GM19324 (cell line): ENCODE measurements at regions not wholly inside any gene's neighbourhood (a gene's known extent, or its start where the extent isn't known, plus 50 kb on each side); places are given as distances from the start of the nearest gene placed in this dataset.

Experiments used
- ATAC-seq: cut with Tn5 transposase; IDR thresholded peaks from one replicate; pipeline ENCODE4 v1.9.1; 2021; ENCODE audit warnings: mild to moderate bottlenecking, moderate library complexity; ENCODE audit not compliant: unreplicated experiment, low FRiP score

DNA sequence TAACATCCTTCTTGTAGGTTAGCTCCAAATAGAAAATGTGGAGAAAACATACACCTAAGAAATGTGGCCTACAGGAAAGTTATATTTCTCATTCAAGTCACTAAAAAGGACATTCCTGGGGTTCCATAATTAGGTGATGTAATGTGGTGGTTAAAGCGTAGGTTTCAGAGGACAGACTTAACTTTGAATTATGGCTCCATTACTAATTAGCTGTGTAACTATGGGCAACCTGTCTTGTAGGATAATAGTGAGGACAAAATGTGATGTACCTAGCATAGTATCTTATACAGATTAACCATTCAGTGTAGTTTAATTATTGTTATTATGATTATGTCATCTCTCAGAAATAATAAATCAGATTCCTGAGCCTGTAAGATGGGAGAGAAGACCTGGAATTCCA, 602.5 kb downstream of the TSN start:
- no peak for ATAC-seq

DNA sequence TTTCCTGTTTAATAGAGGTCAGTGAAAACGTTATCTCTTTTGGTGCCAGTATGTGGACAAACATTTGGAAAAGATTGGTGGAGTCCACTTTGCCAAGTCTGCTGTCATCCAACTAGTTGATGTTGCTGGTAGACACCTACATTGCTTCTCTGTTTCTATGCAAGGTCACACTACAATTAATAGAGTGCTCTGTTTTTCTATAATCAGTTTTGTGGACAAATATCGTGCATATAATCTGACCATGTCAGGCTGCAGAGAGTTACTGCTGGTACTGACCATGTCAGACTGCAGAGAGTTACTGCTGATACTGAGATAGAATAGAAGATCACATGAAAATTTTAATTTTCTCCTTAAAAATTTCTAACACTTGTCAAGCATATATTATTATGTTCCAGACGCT, 603.3 kb downstream of the TSN start:
- ATAC-seq, result no peak

DNA sequence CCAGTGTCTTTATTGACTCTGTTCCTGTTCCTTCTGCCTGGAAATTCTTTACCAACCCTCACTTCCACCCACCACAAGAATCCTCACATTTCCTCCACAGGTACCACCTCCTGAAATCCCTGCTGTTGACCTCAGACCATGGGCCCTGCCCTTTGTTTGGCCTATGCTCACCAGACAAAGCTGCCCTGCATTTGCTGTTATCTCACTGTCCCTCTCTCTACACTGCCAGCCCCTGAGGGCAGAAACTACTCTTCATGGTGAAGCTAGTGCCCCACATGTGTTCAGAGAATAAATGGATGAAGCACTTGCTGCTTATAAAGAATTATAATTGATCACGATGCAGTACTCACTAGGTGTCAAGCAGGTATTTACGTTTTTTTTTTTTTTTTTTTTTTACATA, 608.4 kb downstream of the TSN start:
- no peak for ATAC-seq

DNA sequence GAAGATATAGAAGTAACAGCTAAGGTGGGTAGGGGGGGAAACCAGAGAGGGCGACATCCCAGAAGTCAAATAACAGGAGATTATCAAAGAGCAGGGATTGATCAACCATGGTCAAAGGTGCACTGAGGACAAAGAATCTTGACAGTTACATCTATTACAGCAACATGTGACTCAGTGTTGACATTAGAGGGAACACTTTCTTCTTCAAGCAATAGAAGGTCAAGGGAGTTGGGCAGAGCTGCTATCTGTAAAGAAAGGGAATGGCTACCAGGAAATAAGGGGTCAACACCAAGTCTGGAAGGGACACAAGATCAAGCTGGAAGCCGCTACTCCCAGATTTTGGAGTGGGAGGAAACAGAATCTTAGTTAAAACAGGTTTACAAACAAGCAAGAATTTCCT, 611.0 kb downstream of the TSN start:
- no peak for ATAC-seq

DNA sequence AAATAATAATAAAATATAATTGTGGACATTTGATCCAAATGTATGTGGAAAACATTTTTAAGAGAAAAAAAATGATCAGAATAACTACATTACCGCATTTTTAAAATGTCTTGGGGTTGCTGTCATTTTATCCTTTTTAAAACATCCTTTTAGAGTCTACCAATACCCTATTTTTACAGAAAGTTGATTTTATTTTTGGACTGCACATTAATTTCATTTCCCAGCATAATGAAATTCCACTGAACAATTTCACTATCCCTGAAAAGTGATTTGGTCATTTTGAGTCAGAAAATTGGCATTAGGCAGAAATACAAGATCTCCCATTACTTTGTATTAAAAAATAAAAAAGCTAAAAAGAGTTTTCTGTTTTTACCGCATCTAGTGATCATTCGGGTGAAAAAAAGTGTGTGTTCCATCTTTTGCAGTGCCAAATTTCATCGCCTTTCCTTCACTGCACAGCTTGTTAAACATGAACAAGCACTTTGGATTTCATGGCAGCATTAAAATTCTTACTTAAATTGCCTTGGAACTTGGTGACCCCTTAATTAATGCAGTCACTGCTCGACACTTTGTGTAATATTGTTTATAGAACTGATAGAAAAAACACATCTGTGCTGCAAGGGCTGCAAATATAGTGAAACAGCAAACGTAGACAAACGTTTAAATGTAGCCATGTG, 611.7 kb downstream of the TSN start:
- no peak for ATAC-seq

DNA sequence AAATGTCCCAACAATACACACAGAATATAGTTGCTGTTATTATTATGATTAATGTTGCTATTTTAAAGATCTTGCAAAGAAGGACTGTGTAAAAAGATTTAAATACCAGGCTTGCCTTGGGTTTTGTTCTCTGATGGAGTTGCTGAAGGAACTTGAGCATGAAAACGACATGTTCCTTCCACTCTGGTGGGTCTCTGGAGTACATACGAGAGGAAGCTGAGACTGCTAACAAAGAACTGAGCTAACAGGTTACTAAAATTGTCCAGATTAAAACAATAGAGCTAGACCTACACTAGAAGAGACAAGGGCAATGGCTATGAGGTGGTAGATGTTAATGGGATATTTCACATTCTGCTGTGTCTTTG, 612.2 kb downstream of the TSN start:
- no peak for ATAC-seq

DNA sequence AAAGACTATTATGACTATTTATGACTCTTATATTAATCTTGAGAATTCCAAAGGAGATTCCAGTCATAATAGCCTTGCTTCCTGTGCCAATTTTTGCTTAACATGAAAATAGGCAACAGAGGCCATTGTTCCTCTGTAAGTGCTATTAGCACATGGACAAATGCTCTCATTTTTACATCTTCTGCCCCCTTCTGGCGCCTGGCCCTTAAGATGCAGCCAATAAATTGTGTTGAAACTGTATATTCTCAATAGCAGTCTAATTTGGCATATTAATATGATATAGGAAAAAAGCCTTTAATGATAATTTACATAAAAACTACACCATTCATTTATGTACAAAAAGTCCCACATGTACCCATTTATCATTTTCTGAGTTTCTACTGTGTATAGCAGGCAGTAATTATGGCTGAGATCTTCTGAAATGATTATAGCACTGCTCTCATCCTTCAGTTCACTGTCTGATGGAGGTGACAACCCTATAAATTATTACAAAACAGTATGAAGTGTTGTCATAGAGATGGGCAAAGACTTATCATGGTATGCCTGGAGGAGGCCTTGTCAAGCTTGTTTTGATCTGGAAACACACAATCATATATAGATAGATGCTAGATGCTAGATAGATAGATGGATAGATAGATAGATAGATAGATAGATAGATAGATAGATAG, 613.3 kb downstream of the TSN start:
- no peak for ATAC-seq

DNA sequence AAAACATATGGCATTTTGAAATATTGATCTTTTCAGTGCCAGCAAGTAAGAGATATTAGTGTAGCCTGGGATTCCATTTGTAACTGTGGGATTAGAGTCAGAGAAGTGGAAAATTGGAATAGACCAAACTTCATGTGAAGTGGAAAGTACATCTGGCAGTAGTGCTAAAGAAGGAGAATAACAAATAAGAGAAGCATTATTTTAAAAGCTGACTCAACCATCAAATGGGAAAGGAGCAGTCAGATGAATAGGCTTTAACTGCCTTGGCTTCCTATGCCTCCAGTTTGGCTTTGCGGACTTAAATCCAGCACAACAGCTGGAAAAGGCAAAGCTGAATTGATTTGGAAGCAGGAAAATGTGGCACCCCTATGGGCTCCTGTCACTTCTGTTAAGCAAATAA, 623.1 kb downstream of the TSN start:
- ATAC-seq, result no peak

DNA sequence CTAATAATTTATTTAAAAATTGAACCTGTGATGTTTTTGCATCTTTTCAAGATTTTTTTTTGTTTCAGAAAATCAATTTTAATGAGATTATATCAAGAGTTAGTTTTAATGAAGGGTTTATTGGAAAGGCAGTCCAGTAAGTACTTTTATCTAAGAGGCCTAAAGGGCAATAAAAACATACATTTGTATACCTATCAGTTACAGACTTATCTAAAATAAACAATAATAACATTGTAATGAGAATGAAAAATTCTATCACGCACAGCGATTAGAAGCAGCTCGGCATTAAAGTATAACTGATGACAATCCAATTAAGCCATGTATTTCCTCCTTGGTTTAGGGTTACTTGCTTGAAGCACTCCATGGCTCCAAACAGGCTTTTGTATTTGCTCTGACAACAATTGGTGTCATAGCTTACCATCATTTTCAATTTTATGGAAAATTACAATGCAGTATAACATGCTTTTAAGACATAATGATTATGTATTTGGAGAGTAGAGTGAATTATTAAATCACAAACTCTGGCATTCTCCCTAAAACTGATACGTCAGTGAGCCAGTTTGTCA, 629.4 kb downstream of the TSN start:
- no peak for ATAC-seq

DNA sequence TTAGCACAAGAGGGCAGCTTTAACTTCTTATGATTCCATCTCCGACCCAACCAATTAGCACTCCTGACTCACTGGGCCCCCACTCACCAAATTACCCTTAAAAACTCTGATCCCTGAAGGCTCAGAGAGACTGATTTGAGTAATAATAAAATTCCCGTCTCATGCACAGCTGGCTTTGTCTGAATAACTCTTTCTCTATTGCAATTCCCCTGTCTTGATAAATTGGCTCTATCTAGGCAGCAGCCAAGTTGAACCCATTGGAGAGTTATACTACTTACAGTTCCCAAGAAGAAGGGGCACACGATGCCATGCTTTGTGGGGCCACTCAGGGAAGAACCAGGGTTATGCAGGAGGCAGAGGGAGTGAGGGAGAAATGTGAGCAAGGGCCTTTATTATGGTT, 632.8 kb downstream of the TSN start:
- ATAC-seq, result no peak

DNA sequence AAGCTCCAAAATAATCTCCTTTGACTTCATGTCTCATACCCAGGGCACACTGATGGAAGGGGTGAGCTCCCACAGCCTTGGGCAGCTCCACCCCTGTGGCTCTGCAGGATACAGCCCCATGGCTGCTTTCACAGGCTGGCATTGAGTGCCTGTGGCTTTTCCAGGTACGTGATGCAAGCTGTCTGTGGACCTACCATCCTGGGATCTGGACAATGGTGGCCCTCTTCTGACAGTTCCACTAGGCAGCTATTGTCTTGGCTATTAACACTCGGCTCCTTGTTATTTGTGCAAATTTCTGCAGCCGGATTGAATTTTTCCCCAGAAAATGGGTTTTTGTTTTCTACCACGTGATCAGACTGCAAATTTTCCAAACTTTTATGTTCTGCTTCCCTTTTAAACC, 634.2 kb downstream of the TSN start:
- no peak for ATAC-seq

DNA sequence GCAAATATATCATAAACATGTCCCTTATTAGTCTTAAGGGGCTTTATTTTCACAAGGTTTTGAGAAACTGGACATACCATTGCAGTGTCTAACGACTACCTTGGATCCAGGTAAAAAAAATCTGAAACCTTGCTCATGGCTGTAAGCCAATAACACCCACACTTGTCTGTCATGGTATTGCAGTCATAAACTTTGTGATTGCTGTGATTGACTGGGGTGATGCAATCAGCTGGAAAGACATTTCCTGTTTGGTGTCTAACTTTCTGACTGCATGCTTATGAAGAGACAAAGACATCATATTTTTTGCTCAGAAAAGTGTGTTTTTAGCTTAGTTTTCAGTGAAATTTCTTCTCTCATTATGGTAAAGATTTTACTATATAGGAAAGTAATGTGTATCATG, 635.0 kb downstream of the TSN start:
- no peak for ATAC-seq

DNA sequence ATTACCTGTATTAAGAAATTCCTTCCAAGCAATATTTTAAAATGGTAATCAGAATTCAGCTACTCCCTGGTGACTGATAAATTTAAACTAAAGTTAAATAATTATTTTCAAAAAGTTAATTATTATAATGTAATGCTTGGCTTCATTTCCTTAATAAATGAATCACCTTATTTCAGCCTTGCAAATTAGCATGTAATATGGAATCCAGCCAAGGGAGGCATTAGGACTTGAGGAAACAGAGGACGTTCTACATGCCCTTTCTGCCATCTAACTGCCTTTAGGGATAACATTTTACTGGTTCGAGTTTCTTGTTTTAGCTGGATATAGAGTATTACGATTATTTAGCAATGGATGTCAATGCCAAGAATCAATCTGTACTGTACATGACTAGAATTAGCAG, 636.3 kb downstream of the TSN start:
- no peak for ATAC-seq

DNA sequence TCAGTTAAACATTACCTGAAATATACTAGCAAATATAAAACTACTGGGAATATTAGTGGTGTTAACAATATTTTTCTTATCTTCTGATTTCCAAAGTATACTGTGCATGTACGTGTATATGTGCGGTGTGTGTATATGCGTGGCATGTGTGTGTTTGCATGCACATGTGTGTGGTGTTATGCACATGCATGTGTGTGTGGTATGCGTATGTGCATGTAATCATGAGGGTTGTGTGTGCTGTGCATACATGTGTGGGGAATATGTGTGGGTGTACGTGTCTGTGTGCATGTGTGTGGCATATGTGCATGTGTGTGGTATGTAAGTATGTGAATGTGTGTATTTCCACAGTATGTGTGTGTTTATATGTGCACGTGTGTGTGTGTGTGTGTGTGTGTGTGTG, 640.2 kb downstream of the TSN start:
- no peak for ATAC-seq

DNA sequence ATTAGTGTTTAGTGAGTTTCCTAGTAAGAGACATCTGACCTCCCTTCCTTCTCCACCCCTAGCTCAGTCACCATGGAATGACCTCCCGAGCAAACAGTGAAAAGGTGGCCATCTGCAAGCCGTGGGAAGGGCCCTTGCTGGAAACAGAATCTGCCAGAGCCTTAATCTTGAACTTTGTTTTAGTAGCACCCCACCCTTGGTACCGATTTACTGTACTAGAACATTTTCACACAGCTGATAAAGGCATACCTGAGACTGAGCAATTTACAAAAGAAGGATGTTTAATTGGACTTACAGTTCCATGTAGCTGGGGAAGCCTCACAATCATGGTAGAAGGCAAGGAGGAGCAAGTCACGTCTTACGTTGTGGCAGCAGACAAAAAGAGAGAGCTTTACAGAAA, 655.8 kb downstream of the TSN start:
- ATAC-seq, result no peak

DNA sequence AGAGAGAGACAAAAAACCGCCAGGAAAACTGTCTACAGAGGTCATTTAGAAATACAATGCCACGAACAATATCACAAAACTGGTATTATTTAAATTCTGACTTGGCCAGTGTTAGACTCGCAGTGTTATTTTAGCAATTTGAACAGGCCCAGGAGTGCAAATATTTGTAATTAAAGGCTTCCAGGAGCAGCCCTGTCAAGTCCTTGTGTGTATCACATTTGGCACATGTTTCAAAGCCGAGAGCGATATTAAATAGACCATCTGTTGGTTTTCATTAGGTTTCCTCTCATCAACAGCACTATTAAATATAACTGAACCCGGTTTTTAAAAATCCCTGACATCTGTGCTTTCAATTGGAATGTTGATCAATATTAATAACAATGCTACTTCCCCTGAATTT, 656.9 kb downstream of the TSN start:
- no peak for ATAC-seq

DNA sequence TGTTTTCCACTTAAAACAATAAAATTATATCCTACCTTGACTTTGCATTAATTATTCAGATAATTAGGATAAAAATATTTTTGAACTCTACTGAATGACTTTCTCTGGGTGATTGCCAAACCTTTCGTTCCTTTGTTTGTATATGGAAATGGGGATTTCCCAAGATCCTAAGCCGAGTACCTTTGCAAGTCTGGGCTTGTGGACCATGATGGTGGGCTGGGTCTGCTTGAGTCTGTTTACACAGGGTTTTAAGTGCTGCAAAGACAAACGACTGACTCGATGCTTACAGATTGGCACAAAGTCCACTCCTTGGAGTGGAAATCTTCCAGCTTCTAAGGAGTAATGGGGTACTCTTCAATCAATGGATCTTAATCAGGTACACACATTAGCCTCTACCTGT, 659.5 kb downstream of the TSN start:
- ATAC-seq, result no peak

DNA sequence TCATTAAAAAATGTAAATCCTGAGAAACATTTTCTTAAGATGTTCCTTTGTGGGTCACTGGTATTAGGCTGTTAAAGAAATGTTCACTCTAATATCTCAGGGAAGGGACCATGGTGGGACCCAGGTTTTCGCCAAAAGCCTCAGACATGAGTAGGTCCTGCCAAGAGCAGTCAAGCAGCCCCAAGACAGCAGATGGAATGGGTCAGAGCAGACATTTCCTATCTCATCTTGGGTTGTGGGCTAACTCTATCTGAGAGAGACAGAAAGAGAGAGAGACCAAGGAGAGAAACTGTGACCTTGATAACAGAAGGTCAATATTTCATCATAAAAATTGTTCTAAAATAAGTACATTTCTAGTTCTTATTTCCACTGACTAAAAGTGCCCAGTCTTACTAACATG, 661.7 kb downstream of the TSN start:
- ATAC-seq, result no peak

DNA sequence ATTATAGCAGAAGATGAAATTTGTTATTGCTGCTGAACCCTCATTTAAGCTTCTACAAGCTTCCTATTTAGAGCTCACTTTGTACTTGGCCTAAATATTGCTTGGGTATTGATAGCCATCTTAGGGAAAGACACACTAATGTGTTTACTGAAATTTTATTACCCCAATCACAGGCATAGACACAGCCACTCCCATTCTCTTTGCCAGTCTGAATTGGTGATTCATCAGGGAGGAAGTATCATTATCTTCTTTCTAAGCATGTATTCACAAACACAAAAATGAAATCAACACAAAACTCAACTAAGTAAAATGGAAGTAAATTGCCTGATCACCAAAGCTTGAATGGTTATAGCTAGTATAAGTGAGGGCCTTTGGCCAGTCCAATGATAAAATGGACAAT, 666.3 kb downstream of the TSN start:
- no peak for ATAC-seq

DNA sequence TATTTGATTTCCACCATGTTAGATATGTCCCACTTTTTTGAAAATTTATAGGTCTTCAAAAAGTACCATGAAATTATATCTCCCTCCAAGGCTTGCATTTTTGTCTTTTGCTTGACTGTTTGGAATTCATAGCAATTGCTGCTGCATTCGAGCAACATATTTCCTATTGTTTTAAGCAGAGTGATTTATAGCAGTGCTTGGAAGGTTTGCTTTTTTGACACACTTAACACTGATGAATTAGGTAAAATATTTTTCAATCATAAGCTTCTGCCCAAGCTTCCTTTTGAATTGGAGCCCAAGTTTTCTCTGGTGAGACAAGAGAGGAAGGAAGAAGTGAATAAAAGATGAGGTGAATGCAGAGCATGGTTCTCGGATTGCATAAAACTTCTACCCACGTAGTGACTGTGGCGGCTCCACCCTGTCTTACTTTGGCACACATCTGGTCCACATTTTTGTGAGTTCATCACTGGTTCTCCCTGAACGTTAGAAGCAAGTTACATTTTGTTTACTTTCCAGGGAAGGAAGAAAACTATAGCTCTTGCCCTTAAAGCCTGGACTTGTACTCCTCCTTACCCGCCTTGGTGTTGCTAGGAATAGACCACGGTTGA, 667.0 kb downstream of the TSN start:
- no peak for ATAC-seq

DNA sequence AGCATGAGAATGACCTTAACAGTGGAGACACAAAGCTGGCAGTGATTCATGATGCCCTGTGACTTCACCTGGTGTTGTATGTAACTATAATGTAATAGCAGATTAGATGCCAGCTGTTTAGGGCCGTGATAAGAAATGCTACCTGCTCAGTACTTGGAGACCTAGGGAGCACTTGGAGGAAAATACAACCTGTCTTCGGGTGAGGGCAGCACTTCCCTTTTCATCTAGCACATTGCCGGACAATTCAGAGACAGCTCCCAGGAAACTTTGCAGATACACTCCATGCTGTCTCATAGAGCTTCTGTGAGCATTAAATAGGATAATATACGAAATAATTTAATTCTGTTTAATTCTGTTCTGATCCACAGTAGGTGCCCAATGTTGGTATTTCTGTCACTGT, 668.5 kb downstream of the TSN start:
- ATAC-seq, result peak; percentile 57
